Muscle of back (tissue), 3 donors: ENCODE measurements at regions not wholly inside any gene's neighbourhood (a gene's known extent, or its start where the extent isn't known, plus 50 kb on each side); places are given as distances from the start of the nearest gene placed in this dataset.

Source experiments
- DNase-seq, 3 donors: peaks; one replicate each; pipeline versions ENCODE4 v3.0.0 to v3.0.0-alpha.2; 2013

DNA sequence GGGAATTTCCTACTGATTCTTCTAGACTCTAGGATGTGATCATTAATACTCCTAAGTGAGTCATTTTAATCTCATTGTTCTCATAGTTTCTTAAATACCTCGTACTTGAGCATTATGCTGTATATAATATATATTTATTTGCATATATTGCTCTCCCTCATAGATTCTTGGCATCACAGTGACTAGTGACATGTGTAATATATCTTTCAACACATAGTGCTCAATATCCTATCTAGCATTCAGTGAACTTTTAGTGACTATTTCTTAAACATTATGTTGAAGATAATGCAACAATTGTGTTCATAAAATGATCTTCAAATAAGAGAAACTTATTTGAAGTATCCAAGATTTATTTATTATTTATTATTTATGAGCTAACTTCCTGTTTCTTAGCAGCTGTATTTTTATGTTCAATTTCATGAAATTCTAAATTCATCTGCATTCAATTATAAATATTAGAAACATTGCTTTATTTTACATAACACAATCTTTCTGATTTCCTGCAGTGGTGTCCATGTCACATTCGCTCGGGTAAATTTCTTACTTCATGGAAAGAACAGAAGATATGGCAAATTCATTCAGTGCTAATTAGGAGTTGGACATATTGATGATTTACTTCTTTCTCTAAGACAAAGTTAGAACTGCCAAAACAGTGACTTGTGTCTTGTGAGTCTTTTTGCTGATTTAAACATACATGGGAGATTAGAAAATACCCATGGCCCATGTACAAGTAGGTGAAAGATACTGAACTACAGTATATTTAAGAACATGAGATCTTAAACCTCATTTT lies 1095.5 kb upstream of the IGFBP7 start:
- DNase-seq, result peak in 1 of 3 donors; percentile 2

- DNase-seq, result no peak
Measured at GRCh38 chr4:58192217-58192616, 1082.0 kb upstream of the IGFBP7 start.

DNA sequence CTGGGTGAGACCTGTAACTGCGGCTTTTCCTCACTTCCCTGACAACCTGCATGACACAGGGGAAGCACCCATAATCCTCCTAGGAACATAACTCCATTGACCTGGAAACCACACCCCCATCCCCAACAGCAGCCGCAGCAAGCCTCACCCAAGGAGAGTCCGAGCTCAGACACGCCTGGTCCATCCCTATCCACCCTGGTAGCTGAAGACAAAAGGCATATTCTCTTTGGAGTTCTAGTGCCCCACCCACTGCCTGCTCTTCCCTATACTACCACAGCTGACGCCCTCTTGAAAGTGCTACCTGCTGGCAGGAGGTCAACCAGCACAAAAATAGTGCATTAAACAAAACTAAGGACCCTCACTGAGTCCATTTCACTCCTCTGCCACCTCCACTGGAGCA lies 1080.9 kb upstream of the IGFBP7 start:
- no peak for DNase-seq

GRCh38 chr4:58188316-58188715 lies 1078.1 kb upstream of the IGFBP7 start:
- no peak for DNase-seq

DNA sequence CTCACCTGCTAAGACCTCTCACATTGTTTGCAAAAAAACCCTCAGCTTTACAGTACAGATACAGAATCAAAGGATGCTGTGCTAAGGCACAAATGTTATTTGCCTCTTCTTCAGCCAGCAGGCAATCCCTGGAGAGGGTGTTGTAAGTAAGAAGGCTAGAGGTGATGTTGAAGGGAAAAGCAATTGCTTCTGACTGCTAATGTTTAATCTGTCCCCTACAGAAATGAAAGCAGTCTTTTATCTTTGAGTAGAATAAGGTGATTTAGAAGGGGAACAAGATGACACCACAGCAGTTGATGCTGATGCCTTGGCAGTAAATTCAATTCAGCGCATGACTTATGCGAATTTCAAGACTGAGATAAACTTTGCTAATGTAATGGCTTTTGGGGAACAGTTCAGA lies 1064.8 kb upstream of the IGFBP7 start:
- DNase-seq, result peak in 1 of 3 donors; percentile 30

DNA sequence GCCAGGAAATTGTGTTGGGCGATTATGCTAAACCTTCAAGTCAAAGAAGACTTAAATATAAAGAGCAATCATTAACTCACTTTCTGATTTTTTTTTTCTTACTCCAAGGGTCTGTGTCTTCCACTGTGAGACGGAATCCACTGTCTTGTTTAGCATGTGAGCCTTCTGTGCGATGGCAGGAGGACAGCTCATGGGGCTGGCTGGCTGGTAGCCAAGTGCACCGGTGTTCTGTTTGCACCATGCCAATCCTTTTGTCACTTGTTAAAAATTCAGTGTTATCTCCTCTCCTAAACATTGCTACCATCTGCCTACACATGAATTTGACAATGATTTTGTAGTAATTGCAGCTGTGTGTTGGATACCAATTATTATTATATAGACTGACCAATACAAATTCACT lies 1056.3 kb upstream of the IGFBP7 start:
- DNase-seq, result no peak

- peak; percentile 66 to 90 (median 83) for DNase-seq
Measured at GRCh38 chr4:58163156-58163555, 1053.0 kb upstream of the IGFBP7 start.

GRCh38 chr4:58149404-58150085 lies 1039.4 kb upstream of the IGFBP7 start:
- DNase-seq, result no peak

DNA sequence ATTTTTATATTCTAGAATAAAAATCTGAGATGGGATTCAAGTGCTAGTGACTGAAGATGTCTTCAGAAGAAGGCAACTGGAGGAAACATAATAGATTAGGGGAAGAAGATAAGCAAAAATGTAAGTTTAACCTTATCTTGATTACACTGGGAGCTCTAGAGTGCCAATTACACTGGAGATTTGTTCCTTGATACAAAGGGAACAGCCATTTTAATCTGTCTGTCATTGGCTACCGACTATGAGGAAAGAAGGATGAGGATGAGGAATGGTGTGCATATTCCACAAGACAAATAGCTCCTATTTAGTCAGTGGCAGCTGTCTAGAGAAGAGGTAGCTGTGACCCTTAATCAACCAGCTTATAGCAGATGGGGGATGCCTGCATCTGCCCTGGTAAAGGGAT lies 1034.5 kb upstream of the IGFBP7 start:
- no peak for DNase-seq

GRCh38 chr4:58138786-58139668 lies 1028.8 kb upstream of the IGFBP7 start:
- DNase-seq, result peak; percentile 7 to 42 (median 37)

DNA sequence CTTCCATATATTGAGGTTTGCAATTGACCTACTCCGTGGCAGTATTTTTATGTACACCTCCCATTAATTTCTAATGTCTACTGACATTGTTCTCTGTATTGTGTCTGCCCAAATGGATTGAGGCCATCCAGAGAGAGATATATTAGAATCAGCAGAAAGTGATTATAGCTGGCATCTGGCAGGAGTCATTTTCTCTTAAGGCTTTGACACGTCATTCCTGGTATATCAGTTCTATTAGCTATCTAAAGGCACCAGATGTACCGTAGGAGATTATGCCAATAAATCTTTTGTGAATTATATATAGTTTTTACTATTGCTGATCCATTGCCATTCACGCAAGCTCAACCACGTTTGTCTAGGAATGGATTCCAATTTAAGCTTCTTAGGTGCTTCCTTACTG lies 1026.4 kb upstream of the IGFBP7 start:
- DNase-seq, result no peak

GRCh38 chr4:58127680-58128079 lies 1017.5 kb upstream of the IGFBP7 start:
- DNase-seq, result no peak

GRCh38 chr4:58119298-58119697 lies 1009.1 kb upstream of the IGFBP7 start:
- DNase-seq, result no peak

DNA sequence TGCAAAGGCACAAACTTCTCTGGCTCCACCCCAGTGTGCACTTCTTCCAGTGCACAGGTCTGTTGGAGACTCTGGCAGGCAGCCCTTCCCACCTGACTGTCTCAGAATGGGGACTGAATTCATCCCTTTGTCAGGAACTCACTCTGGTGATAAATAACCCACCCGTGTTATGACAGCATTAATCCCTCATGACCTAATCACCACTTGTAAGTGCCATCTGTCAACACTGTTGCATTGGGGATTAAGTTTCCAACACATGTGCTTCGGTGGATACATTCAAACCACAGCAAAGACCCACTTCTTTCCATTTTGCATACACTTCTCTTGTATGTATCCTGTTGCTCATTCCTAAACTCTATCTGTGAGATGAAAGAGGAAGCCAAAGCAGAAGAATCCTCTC lies 1002.9 kb upstream of the IGFBP7 start:
- DNase-seq, result peak in 2 of 3 donors; percentile 5 to 7

GRCh38 chr4:58111818-58112217 lies 1001.6 kb upstream of the IGFBP7 start:
- DNase-seq, result no peak

DNA sequence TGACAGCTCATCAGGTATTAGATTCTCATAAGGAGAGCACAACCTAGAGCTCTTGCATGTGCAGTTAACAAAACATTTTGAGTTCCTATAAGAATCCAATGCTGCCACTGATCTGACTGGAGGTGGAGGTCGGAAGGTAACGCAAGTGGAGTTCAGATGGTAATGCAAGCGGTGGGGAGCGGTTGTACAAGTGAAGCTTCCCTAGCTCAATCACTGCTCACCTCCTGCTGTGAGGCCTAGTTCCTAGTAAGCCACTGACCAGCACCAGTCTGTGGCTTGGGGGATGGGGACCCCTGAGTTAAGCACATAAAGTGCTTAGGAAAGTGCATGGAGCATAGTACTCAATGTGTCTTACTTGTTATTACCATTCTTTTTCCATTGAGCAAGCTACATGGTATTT lies 983.2 kb upstream of the IGFBP7 start:
- no peak for DNase-seq

DNA sequence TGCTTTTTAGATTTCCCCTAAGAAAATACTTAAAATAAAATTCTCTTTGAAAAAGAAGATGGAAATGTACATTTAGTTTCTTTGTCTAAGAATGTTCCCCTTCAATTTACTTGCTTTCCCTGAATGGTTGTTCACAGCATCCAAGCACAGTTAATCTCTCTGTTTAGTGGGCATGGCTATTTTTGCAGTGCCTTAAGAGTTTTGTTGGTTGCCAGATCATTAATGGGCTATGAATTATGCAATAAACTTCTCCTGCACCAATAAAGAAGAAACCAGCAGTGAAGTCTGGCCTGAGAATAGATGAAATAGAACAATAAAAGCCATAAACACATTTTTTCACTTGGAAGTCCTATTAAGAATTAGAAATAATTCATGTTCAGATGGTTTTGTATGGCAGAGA lies 980.4 kb upstream of the IGFBP7 start:
- DNase-seq, result no peak

GRCh38 chr4:58081356-58081755 lies 971.2 kb upstream of the IGFBP7 start:
- DNase-seq, result no peak

DNA sequence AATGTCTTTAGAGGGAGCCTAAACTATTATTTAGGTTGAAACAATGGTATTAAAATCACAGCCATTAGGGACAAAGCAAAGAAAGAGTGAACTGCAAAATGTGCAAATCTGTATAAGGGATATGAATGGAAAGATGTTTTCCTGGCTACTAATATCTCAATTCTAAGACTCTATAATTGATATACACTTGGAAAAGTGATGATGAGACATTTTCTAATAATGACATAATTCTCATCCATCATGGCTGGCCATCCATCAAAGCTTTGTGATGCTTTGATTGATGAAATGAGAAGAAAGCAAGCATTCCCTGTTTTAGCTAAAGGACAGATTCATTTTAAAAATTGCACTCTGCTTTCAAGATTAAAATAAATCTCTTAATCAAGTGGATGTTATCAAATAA lies 965.5 kb upstream of the IGFBP7 start:
- DNase-seq, result no peak

- DNase-seq, result no peak
Measured at GRCh38 chr4:58074382-58074781, 964.2 kb upstream of the IGFBP7 start.

- no peak for DNase-seq
Measured at GRCh38 chr4:58070726-58071125, 960.5 kb upstream of the IGFBP7 start.

DNA sequence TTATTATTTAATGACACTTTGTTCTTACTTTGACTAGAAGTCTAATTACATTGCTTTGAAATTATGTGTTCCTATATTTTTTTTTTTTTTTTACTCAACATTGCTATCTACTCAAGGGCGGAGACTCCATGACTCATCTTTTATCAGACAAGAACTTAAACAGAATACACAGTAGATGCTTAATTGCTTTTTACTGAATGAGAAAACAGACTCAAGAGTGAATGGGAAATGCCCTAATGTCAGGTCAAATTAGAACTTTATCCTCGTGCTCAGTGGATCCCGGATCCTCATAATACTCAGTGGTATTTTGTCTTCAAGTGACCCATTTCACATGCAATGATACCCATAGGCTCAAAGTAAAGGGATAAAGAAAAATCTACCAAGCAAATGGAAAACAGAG lies 954.5 kb upstream of the IGFBP7 start:
- no peak for DNase-seq
